ENCODE measurements at regions not wholly inside any gene's neighbourhood (a gene's known extent, or its start where the extent isn't known, plus 50 kb on each side); places are given as distances from the start of the nearest gene placed in this dataset.

DNA sequence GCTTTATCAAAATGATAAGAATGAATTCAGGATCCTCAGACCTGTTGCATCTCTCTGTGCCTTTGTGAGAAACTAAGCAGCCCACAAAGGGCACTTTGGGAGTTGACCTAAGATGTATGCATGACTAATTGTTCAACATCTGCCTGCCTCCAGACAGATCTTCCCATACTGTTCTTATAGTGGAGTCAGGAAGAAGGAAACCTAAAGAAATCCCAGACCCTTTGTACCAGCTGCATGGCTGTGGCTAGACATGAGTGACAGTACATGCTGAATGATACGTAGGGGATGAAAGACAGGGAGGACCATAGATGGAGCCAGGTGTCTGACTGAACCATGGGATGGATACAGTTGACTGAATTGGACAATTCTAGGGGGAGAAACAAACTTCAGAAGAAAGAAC lies 148.7 kb upstream of the PCGF5 start:
- no peak for TF ChIP-seq POLR2A (IDR thresholded peaks at IDR 0.05; ENCODE audit: low read depth, low read length)
- TF ChIP-seq TAF1 (IDR thresholded peaks at IDR 0.05; ENCODE audit: low read depth, low read length): no peak
